DMS153 treated with DMSO at 0.1 percent for 48 hours (cell line): ENCODE measurements at regions not wholly inside any gene's neighbourhood (a gene's known extent, or its start where the extent isn't known, plus 50 kb on each side); places are given as distances from the start of the nearest gene placed in this dataset.
"Not testable (repeated sequence)": the region's sequence is repeated elsewhere in the genome, so short reads cannot be mapped to it uniquely, and the experiment has no call there.

ENCODE experiments used
- DNase-seq: peaks from one replicate; lab custom pipeline; 2025; ENCODE audit not compliant: unreplicated experiment; lab: John Stamatoyannopoulos, UW

GRCh38 chr5:135143682-135144081, 109.7 kb upstream of the PITX1 start:
- not testable (repeated sequence) for DNase-seq

GRCh38 chr5:135141303-135142268, 107.6 kb upstream of the PITX1 start:
- DNase-seq = no peak

- peak; percentile 6 for DNase-seq
These were observed 106.6 kb upstream of the PITX1 start for GRCh38 chr5:135140446-135141204.

DNA sequence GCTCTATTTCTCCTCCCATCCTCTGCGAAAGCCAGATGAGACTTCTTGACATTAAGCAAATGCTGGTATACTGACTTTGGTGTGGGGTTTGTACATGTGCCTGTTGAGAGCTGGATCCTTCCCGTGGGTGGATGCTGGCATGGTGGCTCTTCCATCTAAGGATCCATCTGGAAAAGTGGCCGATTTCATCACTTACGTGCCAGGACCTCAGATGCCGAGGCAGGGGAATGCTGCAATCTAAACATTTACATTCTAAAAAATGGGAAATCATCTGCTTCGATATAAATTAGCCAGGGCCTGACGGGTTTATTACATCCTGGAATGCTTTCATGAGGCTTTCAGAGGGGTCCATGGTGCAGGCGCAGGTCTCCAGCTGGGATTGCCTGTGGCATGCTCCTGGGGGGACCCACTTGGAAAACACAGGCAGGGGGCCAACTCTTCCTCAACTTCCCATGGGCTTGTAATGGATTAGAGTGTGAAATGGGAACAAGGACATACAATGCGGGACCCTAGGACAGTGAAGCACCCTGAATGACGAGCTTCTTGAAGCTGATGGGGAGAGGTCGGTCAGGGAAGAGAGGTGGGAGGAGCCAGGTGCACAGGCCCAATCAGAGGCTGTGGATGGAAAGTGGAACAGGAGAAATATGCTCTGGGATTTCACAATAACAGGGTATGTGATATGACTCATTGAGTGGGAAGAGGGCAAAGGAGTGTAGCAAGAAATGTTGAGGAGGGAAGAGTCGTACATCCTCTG, 105.5 kb upstream of the PITX1 start:
- no peak for DNase-seq

DNA sequence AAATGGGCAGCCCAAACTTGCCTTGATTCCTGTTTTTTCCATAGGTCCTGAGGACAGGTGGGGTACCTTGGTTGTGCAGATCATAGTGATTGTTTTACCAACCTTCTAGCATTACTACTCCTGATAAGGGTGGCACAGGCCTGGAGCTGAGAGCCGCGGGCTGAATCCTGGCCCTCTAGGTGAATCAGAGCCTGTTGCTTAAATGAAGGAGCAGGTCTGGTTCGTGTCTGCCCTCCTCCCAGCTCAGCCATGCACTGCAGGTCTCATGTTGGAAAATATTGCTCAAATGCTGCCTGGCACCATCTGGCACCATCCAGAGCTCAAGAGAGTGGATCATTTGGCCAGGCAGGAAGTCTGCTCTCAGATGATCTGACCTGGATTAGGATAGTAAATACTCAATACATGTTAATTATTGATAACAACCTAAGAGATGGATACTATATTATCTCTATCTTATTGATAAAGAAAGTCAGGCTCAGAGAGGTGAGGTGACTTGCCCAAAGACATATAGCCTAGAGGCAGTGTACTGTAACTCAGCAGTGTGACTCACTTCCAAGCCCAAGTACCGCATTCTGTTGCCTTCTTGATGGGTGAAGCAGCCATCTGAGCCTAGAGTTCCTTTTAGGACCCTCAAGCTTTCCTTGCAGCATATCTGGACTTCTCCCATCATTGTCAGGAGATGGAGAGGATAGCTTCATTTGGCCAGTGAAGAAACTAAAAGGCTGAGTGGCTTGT, 104.3 kb upstream of the PITX1 start:
- DNase-seq = no peak

GRCh38 chr5:135137146-135137915, 103.3 kb upstream of the PITX1 start:
- no peak for DNase-seq

DNA sequence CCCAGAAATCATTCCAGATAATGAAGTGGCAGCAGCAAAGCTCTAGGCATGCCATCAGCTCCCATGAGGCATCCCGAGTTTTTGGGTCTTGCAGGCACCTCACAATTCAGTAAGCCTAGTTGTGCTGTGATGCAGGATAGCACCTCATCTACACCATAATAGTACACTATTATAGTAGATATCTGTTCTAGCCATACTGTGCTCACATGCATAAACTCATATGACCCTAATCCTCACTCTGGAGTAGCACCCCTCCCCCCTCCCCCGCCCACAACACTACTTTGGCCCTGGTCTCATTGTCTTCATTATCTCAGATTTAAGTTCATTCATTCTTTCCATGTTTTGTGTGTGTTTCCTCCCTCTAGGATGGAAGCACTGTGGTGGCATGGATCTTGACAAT, 102.5 kb upstream of the PITX1 start:
- DNase-seq = no peak

DNA sequence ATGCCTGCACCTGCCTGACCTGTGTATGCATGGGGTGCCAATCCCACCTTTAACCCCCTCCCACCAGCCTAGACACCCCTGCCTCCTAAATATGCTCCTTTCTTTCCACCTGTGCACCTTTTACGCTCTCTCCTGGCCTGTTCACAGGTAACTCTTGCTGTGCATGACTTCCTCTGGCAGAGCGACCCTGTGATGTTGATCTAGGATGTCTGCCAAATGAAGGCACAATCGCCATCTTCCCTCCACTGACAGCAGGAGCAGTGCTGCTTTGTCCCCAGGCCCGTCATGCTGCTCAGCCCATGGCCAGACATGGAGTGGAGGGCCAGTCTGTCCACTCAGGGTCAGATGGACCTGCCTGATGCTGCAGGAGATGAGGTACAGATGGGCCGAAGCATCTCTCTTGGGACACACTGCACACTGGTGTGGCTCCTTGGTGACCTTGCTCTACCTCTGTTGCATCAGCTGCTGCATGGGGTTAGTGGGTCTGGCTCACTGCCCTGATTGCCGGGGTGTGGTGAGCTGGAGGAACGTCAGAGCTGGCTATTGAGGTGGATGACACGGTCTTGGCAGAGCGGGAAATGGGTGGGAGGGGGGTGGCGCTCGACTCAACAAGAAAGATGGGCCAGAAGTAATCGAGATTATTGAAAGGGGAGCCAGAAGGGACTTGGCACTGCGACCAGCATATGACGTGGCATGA, 101.7 kb upstream of the PITX1 start:
- peak; percentile 46 for DNase-seq

- DNase-seq = no peak
These were observed 100.8 kb upstream of the PITX1 start for GRCh38 chr5:135134691-135135381.

DNA sequence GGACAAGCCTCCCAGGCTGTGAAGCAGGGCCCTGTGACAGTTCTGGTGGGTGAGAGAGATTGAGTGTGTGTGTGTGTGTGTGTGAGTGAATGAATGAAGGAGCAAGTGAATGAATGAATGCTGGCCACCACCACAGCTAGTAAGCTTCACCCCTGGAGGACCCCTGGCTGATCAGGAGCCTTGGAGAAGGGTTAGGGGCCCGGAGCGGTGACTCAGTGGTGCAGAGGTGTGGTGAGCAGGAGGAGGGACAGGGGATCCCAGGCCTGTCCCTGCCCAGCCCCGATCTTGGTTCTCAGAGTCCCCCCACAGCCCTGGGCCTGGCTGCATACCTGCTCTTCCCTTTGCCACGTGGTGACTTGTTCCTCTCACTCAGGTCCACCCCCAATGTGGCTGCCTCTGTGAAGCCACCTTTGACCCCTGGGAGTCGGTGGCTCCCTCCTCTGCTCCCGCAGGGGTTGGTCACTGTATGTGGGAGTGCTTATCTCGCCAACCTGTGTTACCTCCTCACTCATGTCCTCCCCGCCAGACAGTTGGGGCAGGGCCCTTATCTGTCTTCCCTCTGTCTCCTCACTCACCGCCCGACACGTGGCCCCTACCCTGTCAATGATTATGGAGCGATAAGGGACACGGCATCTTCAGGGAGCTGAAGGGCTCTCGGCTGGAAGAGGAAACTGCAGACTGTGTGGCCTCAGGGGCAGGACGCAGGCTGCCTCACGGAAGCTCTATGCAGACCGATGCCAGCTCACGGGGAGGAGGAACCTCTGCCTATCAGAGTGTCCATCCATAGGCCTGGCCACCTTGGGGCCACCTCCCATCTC, 99.9 kb upstream of the PITX1 start:
- DNase-seq = no peak

GRCh38 chr5:135133181-135133580, 99.2 kb upstream of the PITX1 start:
- no peak for DNase-seq

DNA sequence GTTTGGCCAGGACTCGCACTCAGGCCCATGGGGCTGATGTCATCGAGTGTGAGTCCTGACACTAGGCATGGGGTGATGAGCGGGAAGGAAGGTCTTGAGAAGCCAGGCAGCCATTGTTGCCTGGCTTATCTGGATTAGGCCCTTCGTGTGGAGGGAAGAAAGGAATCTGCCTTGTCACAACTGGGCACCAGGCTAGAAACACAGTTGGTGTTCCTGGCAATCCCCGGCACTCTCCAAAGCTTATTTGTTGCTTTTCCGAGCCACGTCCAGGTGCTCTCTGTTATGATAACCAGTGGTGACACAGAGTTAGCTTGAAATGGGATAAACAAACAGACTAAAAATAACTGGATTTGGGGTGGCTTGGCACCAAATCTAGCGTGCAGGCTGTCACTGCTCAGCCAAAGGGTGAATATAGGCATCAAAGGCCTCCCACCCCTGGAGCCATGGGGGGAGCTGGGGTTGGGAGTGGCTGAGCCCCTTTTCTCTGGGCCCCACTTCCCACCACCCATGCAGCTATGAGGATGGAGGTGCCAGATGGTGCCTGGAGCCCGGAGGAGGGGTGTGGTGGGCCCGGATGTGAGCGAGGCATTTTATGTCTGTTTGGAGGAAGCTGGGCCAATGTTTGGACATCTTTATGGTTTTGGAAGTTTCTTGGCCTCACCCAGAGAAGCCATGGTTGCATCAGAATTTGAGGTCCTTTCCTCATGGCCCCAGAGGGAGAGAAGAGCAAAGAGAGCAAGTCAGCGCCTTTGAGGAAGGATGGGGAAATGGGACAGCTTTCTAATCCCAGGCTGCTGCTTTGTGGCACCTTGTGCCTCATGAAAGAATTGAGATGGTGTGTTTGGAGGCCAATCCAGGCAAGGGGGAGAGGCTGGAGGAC, 98.0 kb upstream of the PITX1 start:
- DNase-seq = no peak

GRCh38 chr5:135130261-135131215, 96.5 kb upstream of the PITX1 start:
- no peak for DNase-seq

DNA sequence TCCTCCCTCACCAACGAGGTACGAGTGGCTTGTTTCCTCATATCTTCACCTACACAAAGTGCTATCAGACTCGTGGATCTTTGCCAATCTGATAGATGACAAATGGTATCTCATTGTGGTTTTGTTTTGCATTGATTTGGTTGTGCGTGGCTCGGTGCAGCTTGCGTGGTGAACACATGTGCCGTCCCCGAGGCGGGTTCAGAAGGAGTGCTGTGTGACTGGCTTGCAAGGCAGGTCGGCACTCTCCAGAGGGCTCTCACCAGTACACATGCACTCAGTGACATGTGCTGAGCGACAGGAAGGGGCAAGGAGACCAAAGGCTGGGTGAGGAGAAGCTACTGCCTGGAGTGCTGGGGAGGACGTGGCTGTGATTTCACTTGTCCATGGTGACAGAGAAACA, 95.3 kb upstream of the PITX1 start:
- no peak for DNase-seq

DNA sequence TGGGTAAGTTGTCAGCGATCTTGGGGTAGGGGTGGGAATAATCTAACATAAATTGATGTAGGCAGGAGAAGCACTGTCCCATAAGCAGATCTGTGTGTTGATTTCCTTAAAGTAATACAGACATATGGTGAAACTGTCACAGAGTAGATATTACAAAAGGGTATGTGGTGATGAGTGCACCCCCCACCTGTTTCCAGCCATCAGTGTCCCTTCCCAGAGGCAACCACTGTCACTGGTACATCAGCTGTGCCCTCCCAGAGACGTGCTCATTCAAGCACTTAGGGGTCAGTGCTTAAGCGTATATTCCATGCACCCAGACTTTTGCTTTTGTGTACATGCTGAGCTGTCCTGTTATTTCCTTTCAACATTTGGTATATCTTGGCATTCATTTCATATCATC, 94.3 kb upstream of the PITX1 start:
- no peak for DNase-seq
